CMK (cell line): ENCODE measurements at regions not wholly inside any gene's neighbourhood (a gene's known extent, or its start where the extent isn't known, plus 50 kb on each side); places are given as distances from the start of the nearest gene placed in this dataset.

Experiments used
- DNase-seq: peaks from one replicate; pipeline ENCODE4 v3.0.0-alpha.2; 2010; ENCODE audit warnings: low read depth

- DNase-seq: no peak
These were observed 702.8 kb downstream of the INHBA start for GRCh38 chr7:41000042-41000441.

- no peak for DNase-seq
These were observed 706.6 kb downstream of the INHBA start for GRCh38 chr7:40996233-40996677.

GRCh38 chr7:40990841-40991240 lies 712.0 kb downstream of the INHBA start:
- DNase-seq: no peak

- no peak for DNase-seq
These were observed 715.3 kb downstream of the INHBA start for GRCh38 chr7:40987571-40987970.

- no peak for DNase-seq
These were observed 716.5 kb downstream of the INHBA start for GRCh38 chr7:40986351-40986873.

- DNase-seq: no peak
These were observed 719.8 kb downstream of the INHBA start for GRCh38 chr7:40983111-40983510.

GRCh38 chr7:40979296-40979695 lies 723.6 kb downstream of the INHBA start:
- DNase-seq: no peak

GRCh38 chr7:40978047-40978446 lies 724.8 kb downstream of the INHBA start:
- no peak for DNase-seq

- no peak for DNase-seq
These were observed 725.4 kb downstream of the INHBA start for GRCh38 chr7:40977533-40977932.

- DNase-seq: no peak
These were observed 730.5 kb downstream of the INHBA start for GRCh38 chr7:40972426-40972825.

- DNase-seq: no peak
These were observed 733.2 kb downstream of the INHBA start for GRCh38 chr7:40969641-40970040.

GRCh38 chr7:40966693-40967092 lies 736.2 kb downstream of the INHBA start:
- DNase-seq: no peak

GRCh38 chr7:40965774-40966173 lies 737.1 kb downstream of the INHBA start:
- no peak for DNase-seq

- no peak for DNase-seq
These were observed 737.9 kb downstream of the INHBA start for GRCh38 chr7:40965016-40965415.

GRCh38 chr7:40964610-40965009 lies 738.3 kb downstream of the INHBA start:
- DNase-seq: no peak

- DNase-seq: no peak
These were observed 742.9 kb downstream of the INHBA start for GRCh38 chr7:40959955-40960354.

- DNase-seq: no peak
These were observed 754.7 kb downstream of the INHBA start for GRCh38 chr7:40948239-40948638.

GRCh38 chr7:40947566-40947965 lies 755.3 kb downstream of the INHBA start:
- DNase-seq: no peak

- no peak for DNase-seq
These were observed 756.3 kb downstream of the INHBA start for GRCh38 chr7:40946549-40946948.

GRCh38 chr7:40945788-40946187 lies 757.1 kb downstream of the INHBA start:
- DNase-seq: no peak

- no peak for DNase-seq
These were observed 757.8 kb downstream of the INHBA start for GRCh38 chr7:40944981-40945585.

- no peak for DNase-seq
These were observed 765.0 kb downstream of the INHBA start for GRCh38 chr7:40937879-40938278.

- no peak for DNase-seq
These were observed 767.5 kb downstream of the INHBA start for GRCh38 chr7:40935435-40935834.

GRCh38 chr7:40923626-40924025 lies 779.3 kb downstream of the INHBA start:
- DNase-seq: no peak
